Omental fat pad (tissue), 3 donors: ENCODE measurements at regions not wholly inside any gene's neighbourhood (a gene's known extent, or its start where the extent isn't known, plus 50 kb on each side); places are given as distances from the start of the nearest gene placed in this dataset.

Experiments
- ATAC-seq: fragments of 150-250 bp; one replicate; pipeline ENCODE4 v1.9.1; 2016; ENCODE audit warnings: mild to moderate bottlenecking, moderate library complexity; ENCODE audit not compliant: low FRiP score
- DNase-seq: peaks from one replicate; pipeline ENCODE4 v3.0.0-alpha.2; 2019; ENCODE audit warnings: low spot score
- TF ChIP-seq, protein P1 (sequence below), 3 donors: fragments of 450-650 bp; IDR thresholded peaks; one replicate each; pipeline ENCODE4 v1.5.1; 2016 to 2017; ENCODE audit warnings: antibody characterized with exemption in 3 of 3, mild to moderate bottlenecking in 3 of 3, moderate library complexity in 2 of 3

DNA sequence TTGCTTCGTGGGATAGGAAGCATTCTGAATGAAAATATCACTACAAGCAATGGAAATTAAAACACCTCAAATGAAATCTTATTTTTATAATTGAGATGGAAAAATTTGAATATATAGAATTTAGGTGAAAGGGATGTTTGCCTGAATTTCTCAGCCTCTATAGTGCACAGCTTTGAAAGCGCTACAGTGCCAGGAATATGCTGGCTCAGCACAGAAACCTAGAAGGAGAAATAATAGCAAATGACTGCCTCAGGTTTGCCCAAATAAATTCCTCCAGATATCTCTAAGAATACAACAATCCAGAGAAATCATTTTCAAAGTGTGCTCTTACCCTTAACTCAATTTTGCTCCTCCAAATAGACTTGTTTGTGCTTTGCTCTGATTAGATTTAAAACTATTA is 141.1 kb upstream of the ZNF385D start:
- TF ChIP-seq, protein P1, sequence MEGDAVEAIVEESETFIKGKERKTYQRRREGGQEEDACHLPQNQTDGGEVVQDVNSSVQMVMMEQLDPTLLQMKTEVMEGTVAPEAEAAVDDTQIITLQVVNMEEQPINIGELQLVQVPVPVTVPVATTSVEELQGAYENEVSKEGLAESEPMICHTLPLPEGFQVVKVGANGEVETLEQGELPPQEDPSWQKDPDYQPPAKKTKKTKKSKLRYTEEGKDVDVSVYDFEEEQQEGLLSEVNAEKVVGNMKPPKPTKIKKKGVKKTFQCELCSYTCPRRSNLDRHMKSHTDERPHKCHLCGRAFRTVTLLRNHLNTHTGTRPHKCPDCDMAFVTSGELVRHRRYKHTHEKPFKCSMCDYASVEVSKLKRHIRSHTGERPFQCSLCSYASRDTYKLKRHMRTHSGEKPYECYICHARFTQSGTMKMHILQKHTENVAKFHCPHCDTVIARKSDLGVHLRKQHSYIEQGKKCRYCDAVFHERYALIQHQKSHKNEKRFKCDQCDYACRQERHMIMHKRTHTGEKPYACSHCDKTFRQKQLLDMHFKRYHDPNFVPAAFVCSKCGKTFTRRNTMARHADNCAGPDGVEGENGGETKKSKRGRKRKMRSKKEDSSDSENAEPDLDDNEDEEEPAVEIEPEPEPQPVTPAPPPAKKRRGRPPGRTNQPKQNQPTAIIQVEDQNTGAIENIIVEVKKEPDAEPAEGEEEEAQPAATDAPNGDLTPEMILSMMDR (IDR thresholded peaks at IDR 0.05): no peak
- ATAC-seq: no peak
- DNase-seq: no peak

- ATAC-seq: no peak
Measured at GRCh38 chr3:21893242-21893641, 142.2 kb upstream of the ZNF385D start.

DNA sequence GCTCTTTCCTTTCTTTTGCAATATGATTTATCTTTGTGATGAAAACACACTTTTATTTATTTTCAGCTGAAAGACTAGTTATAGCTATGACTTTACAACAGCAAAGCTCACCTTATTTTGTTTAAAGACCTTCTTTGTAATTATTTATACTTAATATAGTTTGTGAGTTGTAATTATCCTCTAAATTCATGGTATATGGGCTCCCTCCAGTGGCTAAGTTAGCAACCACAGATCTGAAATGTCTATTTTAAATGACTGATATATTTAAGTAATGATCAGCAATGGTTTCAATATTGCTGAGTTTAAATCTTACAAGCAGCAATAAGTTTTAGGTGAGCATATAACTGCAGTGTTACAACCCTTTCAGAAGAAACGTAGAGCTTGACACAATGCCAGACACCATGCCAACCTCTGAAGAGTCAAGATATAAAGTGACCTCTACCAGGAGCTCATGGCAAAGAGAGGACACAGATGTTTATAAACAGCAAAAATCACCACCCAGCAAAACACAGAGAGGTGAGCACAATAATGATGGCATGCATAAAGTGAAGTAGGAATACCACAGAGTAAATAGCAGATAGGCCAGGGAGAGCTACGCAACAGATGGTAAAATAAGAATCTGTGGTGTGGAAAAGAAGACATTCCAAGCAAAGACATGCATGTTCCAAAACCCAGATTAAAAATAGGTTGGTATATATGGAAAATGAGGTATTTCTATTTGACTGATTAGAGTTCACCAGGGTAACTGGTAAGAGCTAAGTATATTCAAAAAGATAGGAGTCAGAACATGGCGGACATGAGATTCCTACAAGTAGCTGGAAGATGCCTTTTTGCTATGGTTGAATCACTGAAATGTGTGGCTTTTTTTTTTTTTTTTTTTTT is 143.7 kb upstream of the ZNF385D start:
- ATAC-seq: no peak
- DNase-seq: no peak
- TF ChIP-seq, protein P1 (IDR thresholded peaks at IDR 0.05): no peak

More at GRCh38 chr3:21893242-21893641, 142.2 kb upstream of the ZNF385D start:
- TF ChIP-seq, protein P1 (IDR thresholded peaks at IDR 0.05): no peak
- no peak for DNase-seq

DNA sequence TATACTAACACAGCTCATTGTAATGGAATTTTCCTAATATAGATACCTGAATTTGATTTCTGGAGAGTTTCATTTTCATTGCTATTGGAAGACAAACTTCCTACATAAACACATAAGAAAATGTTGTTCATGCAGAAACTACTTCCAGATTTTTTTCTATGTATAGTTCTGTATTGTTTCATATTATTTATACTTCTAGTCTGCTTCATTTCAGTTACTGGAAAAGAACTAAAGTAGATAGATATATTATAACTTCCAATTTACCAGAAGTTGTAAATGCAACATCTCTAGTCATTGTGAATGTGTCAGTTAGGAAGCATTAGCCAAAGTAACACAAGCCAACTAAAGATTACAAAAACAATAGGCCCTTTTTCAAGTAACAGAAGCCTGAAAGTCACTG is 147.3 kb upstream of the ZNF385D start:
- TF ChIP-seq, protein P1 (IDR thresholded peaks at IDR 0.05): no peak
- no peak for ATAC-seq
- DNase-seq: no peak

GRCh38 chr3:21901484-21901883 is 150.5 kb upstream of the ZNF385D start:
- TF ChIP-seq, protein P1 (IDR thresholded peaks at IDR 0.05): no peak
- ATAC-seq (no peak), DNase-seq (no peak)

- TF ChIP-seq, protein P1 (IDR thresholded peaks at IDR 0.05): no peak
- ATAC-seq: no peak
- DNase-seq: no peak
Measured at GRCh38 chr3:21902956-21903355, 151.9 kb upstream of the ZNF385D start.

DNA sequence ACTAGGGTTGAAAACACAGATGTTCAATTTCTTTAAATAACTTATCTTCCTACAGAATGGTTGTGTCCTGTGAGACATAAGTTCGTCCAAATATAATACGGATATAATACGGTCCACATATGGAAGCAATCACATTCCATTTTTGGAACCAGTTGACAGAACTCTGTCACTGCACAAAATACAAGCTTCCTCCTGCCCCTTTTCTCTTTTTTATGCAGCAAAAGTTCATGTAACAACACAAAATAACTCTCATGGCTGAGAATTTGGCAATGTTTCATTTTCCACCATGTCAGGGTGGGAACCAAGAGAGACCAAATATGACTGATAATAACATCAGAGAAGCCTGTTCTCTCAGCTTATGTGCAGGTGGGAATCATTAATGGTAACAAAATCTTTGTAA is 158.1 kb upstream of the ZNF385D start:
- ATAC-seq: no peak
- DNase-seq: no peak

More for the DNA sequence above, 158.1 kb upstream of the ZNF385D start:
- TF ChIP-seq, protein P1 (IDR thresholded peaks at IDR 0.05): no peak
